Kidney glomerular epithelial cell (primary cell): ENCODE measurements at regions not wholly inside any gene's neighbourhood (a gene's known extent, or its start where the extent isn't known, plus 50 kb on each side); places are given as distances from the start of the nearest gene placed in this dataset.
A peak's percentile ranks its signal among the peaks of the same experiment; 100 is the strongest.

Experiments
- DNase-seq: peaks from one replicate; lab custom pipeline; 2025; lab: John Stamatoyannopoulos, UW

- no peak for DNase-seq
These were observed 548.6 kb downstream of the SLC16A7 start for GRCh38 chr12:60144395-60144794.

- DNase-seq: peak; percentile 73
These were observed 552.3 kb downstream of the SLC16A7 start for GRCh38 chr12:60148109-60148508.

- DNase-seq: peak; percentile 83
These were observed 553.0 kb downstream of the SLC16A7 start for GRCh38 chr12:60148831-60149230.

- DNase-seq: no peak
These were observed 556.9 kb downstream of the SLC16A7 start for GRCh38 chr12:60152756-60153155.

- DNase-seq: no peak
These were observed 563.9 kb downstream of the SLC16A7 start for GRCh38 chr12:60159761-60160160.

- DNase-seq: no peak
These were observed 567.3 kb downstream of the SLC16A7 start for GRCh38 chr12:60162988-60163720.

GRCh38 chr12:60165781-60166180 is 570.0 kb downstream of the SLC16A7 start:
- DNase-seq: no peak

GRCh38 chr12:60168441-60168840 is 572.6 kb downstream of the SLC16A7 start:
- DNase-seq: no peak

- DNase-seq: no peak
These were observed 574.1 kb downstream of the SLC16A7 start for GRCh38 chr12:60169904-60170303.

- DNase-seq: peak; percentile 30
These were observed 576.7 kb downstream of the SLC16A7 start for GRCh38 chr12:60172266-60173211.

- DNase-seq: no peak
These were observed 577.7 kb downstream of the SLC16A7 start for GRCh38 chr12:60173224-60174170.

GRCh38 chr12:60174476-60174875 is 578.6 kb downstream of the SLC16A7 start:
- no peak for DNase-seq

GRCh38 chr12:60174941-60175340 is 579.1 kb downstream of the SLC16A7 start:
- no peak for DNase-seq

GRCh38 chr12:60176891-60177290 is 581.1 kb downstream of the SLC16A7 start:
- DNase-seq: no peak

- DNase-seq: no peak
These were observed 584.5 kb downstream of the SLC16A7 start for GRCh38 chr12:60180298-60180697.

- DNase-seq: no peak
These were observed 586.5 kb downstream of the SLC16A7 start for GRCh38 chr12:60182354-60182753.

GRCh38 chr12:60184096-60184495 is 588.3 kb downstream of the SLC16A7 start:
- DNase-seq: no peak

- DNase-seq: no peak
These were observed 589.2 kb downstream of the SLC16A7 start for GRCh38 chr12:60185060-60185459.

- DNase-seq: no peak
These were observed 595.4 kb downstream of the SLC16A7 start for GRCh38 chr12:60191271-60191670.

- peak; percentile 64 for DNase-seq
These were observed 596.0 kb downstream of the SLC16A7 start for GRCh38 chr12:60191676-60192359.

GRCh38 chr12:60194678-60195077 is 598.8 kb downstream of the SLC16A7 start:
- no peak for DNase-seq
